K562 (cell line): ENCODE measurements at regions not wholly inside any gene's neighbourhood (a gene's known extent, or its start where the extent isn't known, plus 50 kb on each side); places are given as distances from the start of the nearest gene placed in this dataset.

Experiments used
- ZKSCAN1 ChIP-seq: fragments of 150-350 bp; IDR thresholded peaks from 2 replicates; pipeline ENCODE4 v1.6.1; 2016; ENCODE audit warnings: low read depth, low read length
- TF ChIP-seq, protein P1 (sequence below): conservative IDR thresholded peaks from 2 replicates; pipeline ENCODE4 v1.6.1; 2011; ENCODE audit warnings: low read depth, mild to moderate bottlenecking, low read length; ENCODE audit not compliant: control insufficient read depth
- TF ChIP-seq, protein P2 (sequence below): fragments of 250-450 bp; sonication (Bioruptor Pico); IDR thresholded peaks from 2 replicates; pipeline ENCODE4 v1.8.0; 2022; ENCODE audit warnings: inconsistent platforms, mild to moderate bottlenecking, moderate library complexity, borderline replicate concordance
- TF ChIP-seq, protein P3 (sequence below): sonication (generic); formaldehyde crosslinking; IDR thresholded peaks from 2 replicates; pipeline ENCODE4 v1.9.0; 2022; ENCODE audit warnings: mild to moderate bottlenecking, missing genetic modification reagents

DNA sequence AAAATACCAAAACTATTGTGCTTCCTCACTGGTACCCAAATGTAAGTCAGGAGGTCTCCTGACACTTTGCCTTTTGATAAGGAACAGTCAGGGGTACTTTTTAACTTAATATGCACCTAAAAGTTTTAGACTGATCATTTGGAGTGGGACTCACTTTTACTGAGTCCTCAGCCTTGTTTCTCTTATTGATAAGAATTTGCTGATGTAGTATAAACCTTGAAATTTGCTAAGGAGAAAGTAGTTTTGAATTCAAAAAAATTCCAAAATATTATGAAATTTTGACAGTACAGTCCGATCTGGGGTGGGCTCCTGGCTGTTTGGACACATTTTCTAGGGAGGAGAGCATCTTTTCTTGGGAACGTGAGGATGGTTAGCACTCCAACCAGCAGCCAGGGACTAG, 91.4 kb upstream of the GATB start:
- TF ChIP-seq, protein P1, sequence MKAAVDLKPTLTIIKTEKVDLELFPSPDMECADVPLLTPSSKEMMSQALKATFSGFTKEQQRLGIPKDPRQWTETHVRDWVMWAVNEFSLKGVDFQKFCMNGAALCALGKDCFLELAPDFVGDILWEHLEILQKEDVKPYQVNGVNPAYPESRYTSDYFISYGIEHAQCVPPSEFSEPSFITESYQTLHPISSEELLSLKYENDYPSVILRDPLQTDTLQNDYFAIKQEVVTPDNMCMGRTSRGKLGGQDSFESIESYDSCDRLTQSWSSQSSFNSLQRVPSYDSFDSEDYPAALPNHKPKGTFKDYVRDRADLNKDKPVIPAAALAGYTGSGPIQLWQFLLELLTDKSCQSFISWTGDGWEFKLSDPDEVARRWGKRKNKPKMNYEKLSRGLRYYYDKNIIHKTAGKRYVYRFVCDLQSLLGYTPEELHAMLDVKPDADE, result no peak
- no peak for TF ChIP-seq ZKSCAN1
- TF ChIP-seq, protein P2, sequence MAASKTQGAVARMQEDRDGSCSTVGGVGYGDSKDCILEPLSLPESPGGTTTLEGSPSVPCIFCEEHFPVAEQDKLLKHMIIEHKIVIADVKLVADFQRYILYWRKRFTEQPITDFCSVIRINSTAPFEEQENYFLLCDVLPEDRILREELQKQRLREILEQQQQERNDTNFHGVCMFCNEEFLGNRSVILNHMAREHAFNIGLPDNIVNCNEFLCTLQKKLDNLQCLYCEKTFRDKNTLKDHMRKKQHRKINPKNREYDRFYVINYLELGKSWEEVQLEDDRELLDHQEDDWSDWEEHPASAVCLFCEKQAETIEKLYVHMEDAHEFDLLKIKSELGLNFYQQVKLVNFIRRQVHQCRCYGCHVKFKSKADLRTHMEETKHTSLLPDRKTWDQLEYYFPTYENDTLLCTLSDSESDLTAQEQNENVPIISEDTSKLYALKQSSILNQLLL (CRISPR knock-in tag), result no peak
- TF ChIP-seq, protein P3, sequence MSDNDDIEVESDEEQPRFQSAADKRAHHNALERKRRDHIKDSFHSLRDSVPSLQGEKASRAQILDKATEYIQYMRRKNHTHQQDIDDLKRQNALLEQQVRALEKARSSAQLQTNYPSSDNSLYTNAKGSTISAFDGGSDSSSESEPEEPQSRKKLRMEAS, result no peak
